ENCODE measurements at regions not wholly inside any gene's neighbourhood (a gene's known extent, or its start where the extent isn't known, plus 50 kb on each side); places are given as distances from the start of the nearest gene placed in this dataset.

DNA sequence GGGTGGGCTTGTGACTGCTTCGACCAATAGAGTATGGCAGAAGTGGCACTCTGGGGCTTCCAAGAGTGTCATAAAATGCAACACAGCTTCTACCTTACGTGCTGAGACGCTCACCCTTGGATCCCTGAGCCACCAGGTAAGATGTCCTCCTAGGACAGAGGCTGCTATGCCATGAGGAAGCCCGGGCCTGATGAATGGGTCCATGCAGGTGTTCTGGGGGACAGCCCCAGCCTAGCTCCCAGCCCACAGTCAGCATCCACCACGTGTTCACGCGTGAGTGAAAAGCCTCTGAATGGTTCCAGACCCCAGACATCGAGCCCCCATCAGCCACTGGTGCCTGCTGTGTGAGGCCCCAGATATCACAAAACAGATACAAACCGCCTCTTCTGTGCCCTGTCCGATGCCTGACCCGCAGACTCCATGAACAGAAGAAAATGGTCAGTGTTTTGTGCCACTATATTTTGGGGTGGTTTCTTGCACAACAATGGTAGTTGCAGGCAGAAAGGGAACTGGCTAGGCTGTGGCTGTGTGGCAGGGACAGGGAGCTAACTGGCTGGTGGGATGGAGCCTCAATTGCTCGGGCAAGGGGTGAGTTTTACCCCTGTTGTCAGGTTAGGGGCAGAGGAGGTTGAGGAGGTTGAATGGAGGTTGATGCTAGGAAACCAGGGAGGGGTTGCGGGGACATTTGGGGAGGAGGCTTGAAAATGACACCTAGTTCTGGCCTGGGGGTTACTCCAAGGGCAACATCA lies 92.2 kb downstream of the LINGO1 start:
- no peak for DNase-seq

DNA sequence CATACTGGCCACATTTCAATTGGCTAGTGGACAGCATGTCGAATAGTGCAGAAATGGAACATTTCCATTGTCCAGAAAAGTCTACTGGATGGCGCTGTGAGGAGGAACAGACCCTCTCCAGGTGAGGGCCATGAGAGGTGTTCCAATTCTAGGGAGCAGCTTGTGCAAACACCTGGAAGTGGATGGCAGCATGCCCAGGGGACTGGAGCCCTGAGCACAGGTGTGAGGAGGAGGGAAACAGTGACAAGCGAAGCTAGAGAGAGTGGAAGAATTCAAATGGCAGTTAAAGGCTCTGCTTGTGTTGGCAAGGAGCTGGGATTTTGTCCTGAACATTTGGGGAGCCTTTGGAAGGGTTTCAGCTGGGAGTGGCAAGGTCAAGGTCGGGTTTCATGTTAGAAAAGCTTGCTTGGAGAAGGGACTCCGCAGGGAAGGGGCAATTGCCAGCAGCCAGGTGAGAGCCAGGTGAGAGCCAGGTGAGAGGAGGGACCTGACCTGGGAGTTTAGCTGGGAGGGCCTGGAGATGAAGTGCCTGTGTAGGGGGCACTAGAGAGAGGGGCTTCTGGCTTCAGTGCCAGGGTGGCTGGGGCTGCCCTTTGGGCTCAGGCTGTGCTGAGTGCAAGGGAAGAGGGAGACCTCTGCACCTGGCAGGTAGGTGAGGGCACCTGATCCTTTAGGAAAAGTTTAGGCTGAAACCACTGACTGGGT lies 93.8 kb downstream of the LINGO1 start:
- DNase-seq: peak; percentile 48

DNA sequence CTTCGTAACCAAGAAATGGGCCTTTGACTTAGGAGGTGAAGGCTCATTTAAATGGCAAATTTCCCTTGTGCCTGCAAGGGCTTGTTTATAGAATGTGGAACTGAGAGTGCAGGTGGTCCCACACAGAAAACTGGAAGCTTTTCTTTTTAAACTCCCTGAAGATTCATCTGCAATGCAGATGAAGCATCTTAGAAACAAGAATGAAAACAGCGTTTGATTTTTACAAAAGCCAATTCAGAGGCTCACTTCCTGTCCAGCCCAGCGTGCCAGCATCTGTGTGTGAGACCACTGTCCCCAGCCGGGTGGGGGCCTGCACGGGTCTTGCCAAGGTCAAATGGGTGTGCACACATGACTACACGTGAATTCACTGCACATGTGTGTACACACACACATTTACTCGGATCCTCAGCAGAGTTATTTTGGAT lies 94.7 kb downstream of the LINGO1 start:
- peak; percentile 69 for DNase-seq

DNA sequence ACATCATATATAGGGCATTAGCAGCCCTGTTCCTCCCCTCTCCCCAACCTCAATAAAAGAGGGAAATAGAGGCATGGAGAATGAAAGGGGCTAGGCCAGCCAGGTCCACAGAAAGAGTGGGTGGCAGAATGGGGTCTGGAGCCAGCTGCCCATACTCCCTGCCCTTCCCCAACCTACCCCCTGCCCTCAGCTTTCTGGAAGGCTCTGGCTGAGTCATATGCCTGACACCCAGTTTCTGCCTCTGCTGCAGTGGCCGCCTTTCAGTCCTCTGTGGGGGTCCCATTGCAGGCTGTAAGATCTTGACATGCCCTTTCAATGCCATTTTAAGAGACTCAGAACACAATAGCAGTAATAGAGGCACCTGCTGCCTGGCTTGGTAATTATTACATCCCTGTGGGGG lies 95.7 kb downstream of the LINGO1 start:
- no peak for DNase-seq

DNA sequence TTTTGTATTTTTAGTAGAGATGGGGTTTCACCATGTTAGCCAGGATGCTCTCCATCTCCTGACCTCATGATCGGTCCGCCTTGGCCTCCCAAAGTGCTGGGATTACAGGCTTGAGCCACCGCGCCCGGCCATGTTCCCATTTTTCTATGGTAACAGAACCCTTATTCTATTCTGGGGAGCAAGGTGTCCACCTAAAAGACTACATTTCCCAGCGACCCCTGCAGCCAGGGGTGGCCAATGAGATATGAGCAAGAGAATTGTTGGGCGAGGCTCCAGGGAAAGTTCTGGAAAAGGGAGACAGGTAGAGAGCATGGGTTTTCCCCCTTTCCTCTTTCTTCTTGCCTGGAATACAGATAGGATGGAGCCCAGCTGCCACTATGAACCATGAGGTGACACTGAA lies 96.9 kb downstream of the LINGO1 start:
- DNase-seq: no peak
